Stimulated activated CD8-positive, alpha-beta memory T cell treated with anti-CD3 and anti-CD28 coated beads, Interleukin-15, amount 100 ng/mL, for 48 hours (primary cell): ENCODE measurements at regions not wholly inside any gene's neighbourhood (a gene's known extent, or its start where the extent isn't known, plus 50 kb on each side); places are given as distances from the start of the nearest gene placed in this dataset.
A peak's percentile ranks its signal among the peaks of the same experiment; 100 is the strongest.

ENCODE experiments used
- DNase-seq, 2 donors: peaks; one replicate each; pipeline ENCODE4 v3.0.0-alpha.2; 2020; ENCODE audit warnings: low read depth in 2 of 2

GRCh38 chr6:163956571-163957407 lies 542.3 kb downstream of the QKI start:
- peak; percentile 15 to 26 for DNase-seq

GRCh38 chr6:163955756-163956155 lies 541.2 kb downstream of the QKI start:
- DNase-seq, result no peak

- no peak for DNase-seq
Measured at GRCh38 chr6:163955096-163955495, 540.6 kb downstream of the QKI start.

- no peak for DNase-seq
Measured at GRCh38 chr6:163954088-163954775, 539.7 kb downstream of the QKI start.

GRCh38 chr6:163952005-163952404 lies 537.5 kb downstream of the QKI start:
- no peak for DNase-seq

- DNase-seq, result no peak
Measured at GRCh38 chr6:163951326-163951725, 536.8 kb downstream of the QKI start.

- DNase-seq, result no peak
Measured at GRCh38 chr6:163950159-163950558, 535.6 kb downstream of the QKI start.

- no peak for DNase-seq
Measured at GRCh38 chr6:163949431-163949830, 534.9 kb downstream of the QKI start.

GRCh38 chr6:163948250-163948649 lies 533.7 kb downstream of the QKI start:
- DNase-seq, result no peak

GRCh38 chr6:163947276-163947675 lies 532.8 kb downstream of the QKI start:
- no peak for DNase-seq

- no peak for DNase-seq
Measured at GRCh38 chr6:163946437-163946836, 531.9 kb downstream of the QKI start.

- DNase-seq, result no peak
Measured at GRCh38 chr6:163945808-163946207, 531.3 kb downstream of the QKI start.

GRCh38 chr6:163944897-163945296 lies 530.4 kb downstream of the QKI start:
- no peak for DNase-seq

GRCh38 chr6:163943607-163944385 lies 529.3 kb downstream of the QKI start:
- DNase-seq, result no peak

GRCh38 chr6:163942790-163943189 lies 528.3 kb downstream of the QKI start:
- no peak for DNase-seq

- no peak for DNase-seq
Measured at GRCh38 chr6:163941624-163941976, 527.1 kb downstream of the QKI start.

- no peak for DNase-seq
Measured at GRCh38 chr6:163940705-163941623, 526.4 kb downstream of the QKI start.

- no peak for DNase-seq
Measured at GRCh38 chr6:163937071-163937470, 522.6 kb downstream of the QKI start.

- DNase-seq, result no peak
Measured at GRCh38 chr6:163935158-163935762, 520.7 kb downstream of the QKI start.

GRCh38 chr6:163930012-163930411 lies 515.5 kb downstream of the QKI start:
- DNase-seq, result no peak

GRCh38 chr6:163929538-163929937 lies 515.0 kb downstream of the QKI start:
- DNase-seq, result no peak
